ENCODE measurements at regions not wholly inside any gene's neighbourhood (a gene's known extent, or its start where the extent isn't known, plus 50 kb on each side); places are given as distances from the start of the nearest gene placed in this dataset.

GRCh38 chr18:47531717-47532116, 280.3 kb upstream of the SKOR2 start:
- TF ChIP-seq EZH2phosphoT487 (IDR thresholded peaks at IDR 0.05; ENCODE audit: low read depth) (no peak), CTCF (IDR thresholded peaks at IDR 0.05; ENCODE audit: low read depth, low read length) (peak; percentile 29)
